ENCODE measurements at regions not wholly inside any gene's neighbourhood (a gene's known extent, or its start where the extent isn't known, plus 50 kb on each side); places are given as distances from the start of the nearest gene placed in this dataset.
A peak's percentile ranks its signal among the peaks of the same experiment; 100 is the strongest.

GRCh38 chr11:86179646-86180064, 64.9 kb upstream of the EED start:
- Histone ChIP-seq H3K27ac (ENCODE audit: low read length, poor library complexity, severe bottlenecking) (no peak overlapping the region), H2BK12ac (ENCODE audit: low read length in 2 of 2) (no peak overlapping the region), H3K4me1 (ENCODE audit: control insufficient read depth, insufficient read depth, low read depth, low read length) (peaks cover 11% of the 10 kb centered on the region), H3K18ac (ENCODE audit: low read depth in 1 of 2, low read length in 2 of 2) (peak overlapping the region in 1 of 2 experiments; percentile 5), H3K4me3 (ENCODE audit: insufficient read depth in 1 of 2, low read depth in 1 of 2, low read length in 2 of 2) (no peak overlapping the region), H2BK5ac (ENCODE audit: low read depth, low read length, poor library complexity, severe bottlenecking) (no peak overlapping the region), H2AFZ (ENCODE audit: low read depth, low read length) (no peak overlapping the region), H3K36me3 (ENCODE audit: control insufficient read depth in 1 of 2, insufficient read depth in 2 of 2, low read depth in 1 of 2, low read length in 2 of 2) (no peaks in the 10 kb centered on the region), H3K4ac (ENCODE audit: low read depth in 1 of 2, low read length in 2 of 2) (peak overlapping the region in 1 of 2 experiments; percentile 17), H4K91ac (ENCODE audit: low read length) (no peak overlapping the region), H3K14ac (ENCODE audit: low read length in 2 of 2) (no peak overlapping the region), H3K27me3 (ENCODE audit: control insufficient read depth in 1 of 2, insufficient read depth in 1 of 2, low read length in 2 of 2) (no peaks in the 10 kb centered on the region), H3K23ac (ENCODE audit: low read length in 2 of 2) (no peak overlapping the region), H3K4me2 (ENCODE audit: low read length, poor library complexity, severe bottlenecking) (no peak overlapping the region), H2BK120ac (ENCODE audit: low read depth, low read length) (no peak overlapping the region), H3K9ac (ENCODE audit: low read length) (no peak overlapping the region), H3K79me1 (replicated peaks; ENCODE audit: low read length, poor library complexity, severe bottlenecking) (no peaks in the 10 kb centered on the region), H4K8ac (ENCODE audit: low read length) (no peak overlapping the region), H3K9me3 (ENCODE audit: control insufficient read depth, low read length) (no peaks in the 10 kb centered on the region), H2BK15ac (ENCODE audit: low read depth, poor library complexity, severe bottlenecking) (no peak overlapping the region), H2AK5ac (ENCODE audit: low read length, severe bottlenecking) (peak overlapping the region; percentile 59)
- WGBS: 78% methylated on average over 5 of the region's 5 CpGs
- no peak for DNase-seq

- no peaks in the 10 kb centered on the region for H3K36me3 ChIP-seq (ENCODE audit: control insufficient read depth in 1 of 2, insufficient read depth in 2 of 2, low read depth in 1 of 2, low read length in 2 of 2)
- H3K27ac ChIP-seq (ENCODE audit: low read length, poor library complexity, severe bottlenecking): no peak overlapping the region
- no peak for DNase-seq
- H3K9ac ChIP-seq (ENCODE audit: low read length): peak overlapping the region; percentile 47
- H2BK15ac ChIP-seq (ENCODE audit: low read depth, poor library complexity, severe bottlenecking): no peak overlapping the region
- no peak overlapping the region for H3K4me2 ChIP-seq (ENCODE audit: low read length, poor library complexity, severe bottlenecking)
- no peaks in the 10 kb centered on the region for H3K27me3 ChIP-seq (ENCODE audit: control insufficient read depth in 1 of 2, insufficient read depth in 1 of 2, low read length in 2 of 2)
- H2BK12ac ChIP-seq (ENCODE audit: low read length in 2 of 2): peak overlapping the region in 1 of 2 experiments; percentile 60
- H3K4ac ChIP-seq (ENCODE audit: low read depth in 1 of 2, low read length in 2 of 2): peak overlapping the region in 1 of 2 experiments; percentile 42
- peak overlapping the region; percentile 75 for H2AK5ac ChIP-seq (ENCODE audit: low read length, severe bottlenecking)
- no peak overlapping the region for H3K4me3 ChIP-seq (ENCODE audit: insufficient read depth in 1 of 2, low read depth in 1 of 2, low read length in 2 of 2)
- H3K23ac ChIP-seq (ENCODE audit: low read length in 2 of 2): no peak overlapping the region
- no peak overlapping the region for H2BK120ac ChIP-seq (ENCODE audit: low read depth, low read length)
- peaks cover 11% of the 10 kb centered on the region for H3K4me1 ChIP-seq (ENCODE audit: control insufficient read depth, insufficient read depth, low read depth, low read length)
- peak overlapping the region; percentile 47 to 52 for H3K18ac ChIP-seq (ENCODE audit: low read depth in 1 of 2, low read length in 2 of 2)
- peak overlapping the region; percentile 46 for H4K8ac ChIP-seq (ENCODE audit: low read length)
- H3K79me1 ChIP-seq (replicated peaks; ENCODE audit: low read length, poor library complexity, severe bottlenecking): no peaks in the 10 kb centered on the region
- no peak overlapping the region for H2BK5ac ChIP-seq (ENCODE audit: low read depth, low read length, poor library complexity, severe bottlenecking)
- H3K9me3 ChIP-seq (ENCODE audit: control insufficient read depth, low read length): no peaks in the 10 kb centered on the region
- no peak overlapping the region for H4K91ac ChIP-seq (ENCODE audit: low read length)
- peak overlapping the region; percentile 39 for H2AFZ ChIP-seq (ENCODE audit: low read depth, low read length)
- H3K14ac ChIP-seq (ENCODE audit: low read length in 2 of 2): no peak overlapping the region
Measured at GRCh38 chr11:86177302-86177701, 67.3 kb upstream of the EED start.

- H3K79me1 ChIP-seq (replicated peaks; ENCODE audit: low read length, poor library complexity, severe bottlenecking): no peaks in the 10 kb centered on the region
- 74% methylated on average over 4 of the region's 4 CpGs for WGBS
- no peak overlapping the region for H4K91ac ChIP-seq (ENCODE audit: low read length)
- peak overlapping the region; percentile 38 to 87 for H2BK12ac ChIP-seq (ENCODE audit: low read length in 2 of 2)
- no peak overlapping the region for H3K23ac ChIP-seq (ENCODE audit: low read length in 2 of 2)
- no peak overlapping the region for H3K18ac ChIP-seq (ENCODE audit: low read depth in 1 of 2, low read length in 2 of 2)
- H3K4ac ChIP-seq (ENCODE audit: low read depth in 1 of 2, low read length in 2 of 2): peak overlapping the region in 1 of 2 experiments; percentile 11
- no peak overlapping the region for H3K27ac ChIP-seq (ENCODE audit: low read length, poor library complexity, severe bottlenecking)
- H2BK15ac ChIP-seq (ENCODE audit: low read depth, poor library complexity, severe bottlenecking): no peak overlapping the region
- no peak for DNase-seq
- no peak overlapping the region for H2BK120ac ChIP-seq (ENCODE audit: low read depth, low read length)
- no peaks in the 10 kb centered on the region for H3K27me3 ChIP-seq (ENCODE audit: control insufficient read depth in 1 of 2, insufficient read depth in 1 of 2, low read length in 2 of 2)
- no peaks in the 10 kb centered on the region for H3K9me3 ChIP-seq (ENCODE audit: control insufficient read depth, low read length)
- no peak overlapping the region for H3K9ac ChIP-seq (ENCODE audit: low read length)
- H3K4me3 ChIP-seq (ENCODE audit: insufficient read depth in 1 of 2, low read depth in 1 of 2, low read length in 2 of 2): no peak overlapping the region
- H3K14ac ChIP-seq (ENCODE audit: low read length in 2 of 2): no peak overlapping the region
- H3K4me2 ChIP-seq (ENCODE audit: low read length, poor library complexity, severe bottlenecking): no peak overlapping the region
- no peak overlapping the region for H2AFZ ChIP-seq (ENCODE audit: low read depth, low read length)
- H2BK5ac ChIP-seq (ENCODE audit: low read depth, low read length, poor library complexity, severe bottlenecking): no peak overlapping the region
- H3K4me1 ChIP-seq (ENCODE audit: control insufficient read depth, insufficient read depth, low read depth, low read length): peaks cover 11% of the 10 kb centered on the region
- no peaks in the 10 kb centered on the region for H3K36me3 ChIP-seq (ENCODE audit: control insufficient read depth in 1 of 2, insufficient read depth in 2 of 2, low read depth in 1 of 2, low read length in 2 of 2)
- H2AK5ac ChIP-seq (ENCODE audit: low read length, severe bottlenecking): peak overlapping the region; percentile 98
- H4K8ac ChIP-seq (ENCODE audit: low read length): no peak overlapping the region
Measured at GRCh38 chr11:86176165-86176884, 68.2 kb upstream of the EED start.

GRCh38 chr11:86175626-86176025, 68.9 kb upstream of the EED start:
- H3K9me3 ChIP-seq (ENCODE audit: control insufficient read depth, low read length): no peaks in the 10 kb centered on the region
- peaks cover 11% of the 10 kb centered on the region for H3K4me1 ChIP-seq (ENCODE audit: control insufficient read depth, insufficient read depth, low read depth, low read length)
- no peak for DNase-seq
- H3K14ac ChIP-seq (ENCODE audit: low read length in 2 of 2): no peak overlapping the region
- no peak overlapping the region for H3K23ac ChIP-seq (ENCODE audit: low read length in 2 of 2)
- H3K79me1 ChIP-seq (replicated peaks; ENCODE audit: low read length, poor library complexity, severe bottlenecking): no peaks in the 10 kb centered on the region
- H2BK120ac ChIP-seq (ENCODE audit: low read depth, low read length): no peak overlapping the region
- no peak overlapping the region for H3K4me3 ChIP-seq (ENCODE audit: insufficient read depth in 1 of 2, low read depth in 1 of 2, low read length in 2 of 2)
- no peak overlapping the region for H3K4me2 ChIP-seq (ENCODE audit: low read length, poor library complexity, severe bottlenecking)
- H3K18ac ChIP-seq (ENCODE audit: low read depth in 1 of 2, low read length in 2 of 2): peak overlapping the region in 1 of 2 experiments; percentile 8
- no peak overlapping the region for H4K8ac ChIP-seq (ENCODE audit: low read length)
- H2BK12ac ChIP-seq (ENCODE audit: low read length in 2 of 2): peak overlapping the region in 1 of 2 experiments; percentile 49
- H4K91ac ChIP-seq (ENCODE audit: low read length): no peak overlapping the region
- H2BK15ac ChIP-seq (ENCODE audit: low read depth, poor library complexity, severe bottlenecking): no peak overlapping the region
- peak overlapping the region; percentile 83 for H2AK5ac ChIP-seq (ENCODE audit: low read length, severe bottlenecking)
- no peaks in the 10 kb centered on the region for H3K27me3 ChIP-seq (ENCODE audit: control insufficient read depth in 1 of 2, insufficient read depth in 1 of 2, low read length in 2 of 2)
- 100% methylated on average over 2 of the region's 2 CpGs for WGBS
- H3K36me3 ChIP-seq (ENCODE audit: control insufficient read depth in 1 of 2, insufficient read depth in 2 of 2, low read depth in 1 of 2, low read length in 2 of 2): no peaks in the 10 kb centered on the region
- no peak overlapping the region for H3K9ac ChIP-seq (ENCODE audit: low read length)
- H2BK5ac ChIP-seq (ENCODE audit: low read depth, low read length, poor library complexity, severe bottlenecking): no peak overlapping the region
- no peak overlapping the region for H2AFZ ChIP-seq (ENCODE audit: low read depth, low read length)
- no peak overlapping the region for H3K27ac ChIP-seq (ENCODE audit: low read length, poor library complexity, severe bottlenecking)
- no peak overlapping the region for H3K4ac ChIP-seq (ENCODE audit: low read depth in 1 of 2, low read length in 2 of 2)
